HepG2 (cell line): ENCODE measurements at regions not wholly inside any gene's neighbourhood (a gene's known extent, or its start where the extent isn't known, plus 50 kb on each side); places are given as distances from the start of the nearest gene placed in this dataset.

Experiments used
- GABPA ChIP-seq, 2 experiments: IDR thresholded peaks; 2 replicates each; pipeline ENCODE4 v1.6.1; 2011 to 2016; ENCODE audit warnings: low read depth in 2 of 2, low read length in 1 of 2, missing biosample characterization in 1 of 2, missing genetic modification characterization in 1 of 2
- KDM5A ChIP-seq: fragments of 200-600 bp; sonication (generic); IDR thresholded peaks from 2 replicates; pipeline ENCODE4 v1.7.0; 2018; ENCODE audit warnings: antibody characterized with exemption, mild to moderate bottlenecking, low read length, borderline replicate concordance
- MYC ChIP-seq: sonication (generic); formaldehyde crosslinking; IDR thresholded peaks from 2 replicates; pipeline ENCODE4 v1.9.0; 2021; ENCODE audit warnings: missing genetic modification reagents, borderline replicate concordance
- NFYB ChIP-seq: sonication (generic); formaldehyde crosslinking; IDR thresholded peaks from 2 replicates; pipeline ENCODE4 v1.4.0; 2020; ENCODE audit warnings: missing genetic modification reagents
- POLR2A ChIP-seq, 2 experiments: IDR thresholded peaks; 2 replicates each; pipeline ENCODE4 v1.6.1; 2011; ENCODE audit warnings: low read depth in 2 of 2, low read length in 2 of 2, mild to moderate bottlenecking in 1 of 2, moderate library complexity in 1 of 2; ENCODE audit not compliant: insufficient read depth in 1 of 2
- ZIK1 ChIP-seq: sonication (generic); formaldehyde crosslinking; IDR thresholded peaks from 2 replicates; pipeline ENCODE4 v1.5.0; 2020; ENCODE audit warnings: mild to moderate bottlenecking, low read depth, missing genetic modification reagents, borderline replicate concordance
- ZMYM4 ChIP-seq: sonication (generic); formaldehyde crosslinking; IDR thresholded peaks from 2 replicates; pipeline ENCODE4 v1.8.1; 2023; ENCODE audit warnings: mild to moderate bottlenecking, missing genetic modification reagents
- ZNF740 ChIP-seq: sonication (generic); formaldehyde crosslinking; IDR thresholded peaks from 2 replicates; pipeline ENCODE4 v1.4.0; 2020; ENCODE audit warnings: missing genetic modification reagents
- TF ChIP-seq, protein P1 (sequence below): sonication (generic); formaldehyde crosslinking; IDR thresholded peaks from 2 replicates; pipeline ENCODE4 v1.4.0; 2020; ENCODE audit warnings: low read depth, mild to moderate bottlenecking, missing genetic modification reagents

DNA sequence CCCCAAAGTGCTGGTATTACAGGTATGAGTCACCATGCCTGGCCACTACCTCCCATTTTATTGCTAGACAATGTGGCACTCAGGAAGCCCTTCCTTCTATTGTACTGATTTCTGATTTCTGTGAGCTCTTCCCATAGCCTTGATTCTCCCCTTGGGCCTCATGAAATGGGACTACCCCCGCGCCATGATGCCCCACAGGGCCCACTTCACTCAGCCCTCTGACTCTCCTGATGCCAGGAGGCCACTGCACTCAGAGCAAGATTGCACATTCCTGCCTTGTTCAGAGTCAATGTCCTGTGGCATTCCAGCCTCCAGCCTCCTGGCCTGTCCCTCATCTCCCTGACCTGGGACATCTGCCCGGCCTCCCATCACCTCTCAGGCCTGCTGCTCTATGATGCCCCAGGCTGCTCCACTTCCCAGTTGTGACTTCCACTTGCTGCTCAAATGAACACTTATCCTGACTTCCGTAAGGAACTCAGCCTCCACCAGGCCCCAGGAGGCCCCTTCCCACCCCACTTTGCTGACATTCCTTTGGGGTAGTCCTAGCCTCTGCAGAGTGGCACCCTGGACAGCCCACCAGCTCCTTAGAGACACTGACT, 66.6 kb upstream of the KSR1 start:
- TF ChIP-seq GABPA (IDR thresholded peaks at IDR 0.05; ENCODE audit: low read depth, low read length): no peak
- TF ChIP-seq GABPA (CRISPR knock-in tag; IDR thresholded peaks at IDR 0.05; ENCODE audit: low read depth): no peak
- TF ChIP-seq NFYB (CRISPR knock-in tag): no peak
- TF ChIP-seq ZIK1 (CRISPR knock-in tag): no peak
- TF ChIP-seq, protein P1, sequence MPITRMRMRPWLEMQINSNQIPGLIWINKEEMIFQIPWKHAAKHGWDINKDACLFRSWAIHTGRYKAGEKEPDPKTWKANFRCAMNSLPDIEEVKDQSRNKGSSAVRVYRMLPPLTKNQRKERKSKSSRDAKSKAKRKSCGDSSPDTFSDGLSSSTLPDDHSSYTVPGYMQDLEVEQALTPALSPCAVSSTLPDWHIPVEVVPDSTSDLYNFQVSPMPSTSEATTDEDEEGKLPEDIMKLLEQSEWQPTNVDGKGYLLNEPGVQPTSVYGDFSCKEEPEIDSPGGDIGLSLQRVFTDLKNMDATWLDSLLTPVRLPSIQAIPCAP (CRISPR knock-in tag): no peak
- TF ChIP-seq ZMYM4 (CRISPR knock-in tag): no peak
- TF ChIP-seq MYC (CRISPR knock-in tag): no peak
- no peak for TF ChIP-seq ZNF740 (CRISPR knock-in tag)
- TF ChIP-seq KDM5A: no peak
- no peak for TF ChIP-seq POLR2A (IDR thresholded peaks at IDR 0.05; ENCODE audit: insufficient read depth in 1 of 2, low read depth in 2 of 2, low read length in 2 of 2)
